ENCODE measurements at regions not wholly inside any gene's neighbourhood (a gene's known extent, or its start where the extent isn't known, plus 50 kb on each side); places are given as distances from the start of the nearest gene placed in this dataset.

GRCh38 chr1:82632155-82632554 lies 831.4 kb downstream of the ADGRL2 start:
- WGBS, 2 donors = 87 to 91% methylated on average over 1 of the region's 1 CpG
- DNase-seq = no peak
- H3K9me3 ChIP-seq = no peaks in the 10 kb centered on the region
- no peaks in the 10 kb centered on the region for H3K4me1 ChIP-seq
- ATAC-seq (ENCODE audit: low FRiP score in 2 of 2) = no peak
- H3K27me3 ChIP-seq = no peaks in the 10 kb centered on the region
- H3K27ac ChIP-seq = no peak overlapping the region
- H3K4me3 ChIP-seq = no peak overlapping the region
- TF ChIP-seq, protein P1, sequence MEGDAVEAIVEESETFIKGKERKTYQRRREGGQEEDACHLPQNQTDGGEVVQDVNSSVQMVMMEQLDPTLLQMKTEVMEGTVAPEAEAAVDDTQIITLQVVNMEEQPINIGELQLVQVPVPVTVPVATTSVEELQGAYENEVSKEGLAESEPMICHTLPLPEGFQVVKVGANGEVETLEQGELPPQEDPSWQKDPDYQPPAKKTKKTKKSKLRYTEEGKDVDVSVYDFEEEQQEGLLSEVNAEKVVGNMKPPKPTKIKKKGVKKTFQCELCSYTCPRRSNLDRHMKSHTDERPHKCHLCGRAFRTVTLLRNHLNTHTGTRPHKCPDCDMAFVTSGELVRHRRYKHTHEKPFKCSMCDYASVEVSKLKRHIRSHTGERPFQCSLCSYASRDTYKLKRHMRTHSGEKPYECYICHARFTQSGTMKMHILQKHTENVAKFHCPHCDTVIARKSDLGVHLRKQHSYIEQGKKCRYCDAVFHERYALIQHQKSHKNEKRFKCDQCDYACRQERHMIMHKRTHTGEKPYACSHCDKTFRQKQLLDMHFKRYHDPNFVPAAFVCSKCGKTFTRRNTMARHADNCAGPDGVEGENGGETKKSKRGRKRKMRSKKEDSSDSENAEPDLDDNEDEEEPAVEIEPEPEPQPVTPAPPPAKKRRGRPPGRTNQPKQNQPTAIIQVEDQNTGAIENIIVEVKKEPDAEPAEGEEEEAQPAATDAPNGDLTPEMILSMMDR (IDR thresholded peaks at IDR 0.05) = no peak
- TF ChIP-seq POLR2AphosphoS5 (IDR thresholded peaks at IDR 0.05) (no peak), POLR2A (IDR thresholded peaks at IDR 0.05) (no peak), EP300 (IDR thresholded peaks at IDR 0.05) (no peak)
- no peaks in the 10 kb centered on the region for H3K36me3 ChIP-seq

- TF ChIP-seq EP300 (IDR thresholded peaks at IDR 0.05) (no peak), POLR2A (IDR thresholded peaks at IDR 0.05) (no peak), POLR2AphosphoS5 (IDR thresholded peaks at IDR 0.05) (no peak)
- TF ChIP-seq, protein P1 (IDR thresholded peaks at IDR 0.05) = no peak
- no peaks in the 10 kb centered on the region for H3K36me3 ChIP-seq
- DNase-seq (no peak), ATAC-seq (ENCODE audit: low FRiP score in 2 of 2) (no peak)
- 87 to 91% methylated on average over 2 of the region's 2 CpGs for WGBS, 2 donors
- H3K4me1 ChIP-seq = no peaks in the 10 kb centered on the region
- no peaks in the 10 kb centered on the region for H3K27me3 ChIP-seq
- no peak overlapping the region for H3K27ac ChIP-seq
- H3K9me3 ChIP-seq = peaks cover 0 to 7% (median 2%) of the 10 kb centered on the region in 4 donors
- no peak overlapping the region for H3K4me3 ChIP-seq
Observed at GRCh38 chr1:82628887-82629286, 828.2 kb downstream of the ADGRL2 start.

GRCh38 chr1:82625537-82625936 lies 824.8 kb downstream of the ADGRL2 start:
- peaks cover 0 to 7% (median 2%) of the 10 kb centered on the region in 4 donors for H3K9me3 ChIP-seq
- ATAC-seq (ENCODE audit: low FRiP score in 2 of 2) (no peak), DNase-seq (no peak)
- 82 to 86% methylated on average over 1 of the region's 1 CpG for WGBS, 2 donors
- TF ChIP-seq EP300 (IDR thresholded peaks at IDR 0.05) (no peak), POLR2A (IDR thresholded peaks at IDR 0.05) (no peak), POLR2AphosphoS5 (IDR thresholded peaks at IDR 0.05) (no peak)
- TF ChIP-seq, protein P1 (IDR thresholded peaks at IDR 0.05) = no peak
- no peak overlapping the region for H3K4me3 ChIP-seq
- no peak overlapping the region for H3K27ac ChIP-seq
- H3K36me3 ChIP-seq = no peaks in the 10 kb centered on the region
- no peaks in the 10 kb centered on the region for H3K27me3 ChIP-seq
- H3K4me1 ChIP-seq = no peaks in the 10 kb centered on the region

DNA sequence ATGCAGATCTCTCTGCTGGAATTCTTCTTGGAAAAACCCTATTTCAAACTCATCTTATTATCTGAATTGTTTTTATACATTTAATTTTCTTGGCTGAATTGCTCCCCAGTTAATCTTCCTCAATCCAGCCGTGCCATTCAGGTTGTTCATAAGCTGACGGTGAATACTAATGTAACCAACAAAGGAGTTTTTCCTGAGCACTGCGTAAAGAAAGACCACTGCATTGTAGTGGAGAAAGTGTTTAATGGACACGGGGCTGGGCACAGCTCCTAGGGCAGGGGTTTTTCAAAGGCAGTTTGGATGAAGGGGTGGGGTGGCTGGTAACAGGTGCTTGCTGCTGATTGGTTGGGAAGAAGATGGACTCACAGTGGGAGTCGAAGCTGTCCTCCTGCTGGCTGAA lies 820.3 kb downstream of the ADGRL2 start:
- ATAC-seq (ENCODE audit: low FRiP score in 2 of 2) (no peak), DNase-seq (no peak)
- TF ChIP-seq POLR2AphosphoS5 (IDR thresholded peaks at IDR 0.05) (no peak), EP300 (IDR thresholded peaks at IDR 0.05) (no peak), POLR2A (IDR thresholded peaks at IDR 0.05) (no peak)
- TF ChIP-seq, protein P1 (IDR thresholded peaks at IDR 0.05) = no peak
- Histone ChIP-seq H3K27ac (no peak overlapping the region), H3K4me1 (no peaks in the 10 kb centered on the region), H3K27me3 (no peaks in the 10 kb centered on the region), H3K36me3 (no peaks in the 10 kb centered on the region), H3K4me3 (no peak overlapping the region), H3K9me3 (peaks cover 0 to 6% (median 2%) of the 10 kb centered on the region in 4 donors)
- 91 to 97% methylated on average over 5 of the region's 5 CpGs for WGBS, 2 donors

DNA sequence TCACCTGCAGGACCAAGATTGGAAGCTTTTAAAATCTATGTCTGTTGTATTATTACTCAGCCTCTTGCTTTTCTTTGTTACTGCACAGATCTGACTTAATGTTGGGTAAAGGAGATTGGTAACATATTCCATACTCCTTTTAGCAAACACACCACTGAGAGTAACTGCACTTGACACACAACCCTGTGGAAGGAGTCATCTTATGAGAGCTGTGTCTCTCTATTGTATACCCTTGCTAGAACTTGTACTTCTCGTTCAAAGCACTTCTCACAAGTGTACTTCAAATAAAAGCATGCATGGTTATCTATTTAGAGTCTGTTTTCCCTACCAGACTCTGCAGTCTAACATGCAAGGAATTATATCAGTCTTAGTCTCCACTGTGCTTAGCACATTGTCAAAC lies 813.4 kb downstream of the ADGRL2 start:
- no peaks in the 10 kb centered on the region for H3K9me3 ChIP-seq
- 50 to 77% methylated on average over 1 of the region's 1 CpG for WGBS, 2 donors

More for the DNA sequence above, 813.4 kb downstream of the ADGRL2 start:
- Histone ChIP-seq H3K4me3 (no peak overlapping the region), H3K4me1 (no peaks in the 10 kb centered on the region), H3K27me3 (no peaks in the 10 kb centered on the region), H3K27ac (no peak overlapping the region), H3K36me3 (no peaks in the 10 kb centered on the region)
- TF ChIP-seq POLR2A (IDR thresholded peaks at IDR 0.05) (no peak), EP300 (IDR thresholded peaks at IDR 0.05) (no peak), POLR2AphosphoS5 (IDR thresholded peaks at IDR 0.05) (no peak)
- TF ChIP-seq, protein P1 (IDR thresholded peaks at IDR 0.05) = no peak
- no peak for DNase-seq
- ATAC-seq (ENCODE audit: low FRiP score in 2 of 2) = no peak

Data from upper lobe of left lung (tissue), 6 donors.